CD4-positive, alpha-beta T cell (primary cell): ENCODE measurements at regions not wholly inside any gene's neighbourhood (a gene's known extent, or its start where the extent isn't known, plus 50 kb on each side); places are given as distances from the start of the nearest gene placed in this dataset.

Experiments
- ATAC-seq: fragments of 200-7000 bp; cut with Tn5 transposase; one replicate; pipeline ENCODE4 v1.10.0; 2022; ENCODE audit warnings: mild to moderate bottlenecking; ENCODE audit not compliant: poor library complexity
- CTCF ChIA-PET: fragments of 350-600 bp; sonication (Branson Sonifier 250); formaldehyde crosslinking; loops from one replicate; lab custom pipeline; 2021; ENCODE audit warnings: antibody characterized with exemption, inconsistent platforms; lab: Charles Lee
- POLR2A ChIA-PET: fragments of 350-600 bp; sonication (Branson Sonifier 250); formaldehyde crosslinking; loops from one replicate; lab custom pipeline; 2021; ENCODE audit warnings: antibody characterized with exemption, inconsistent platforms; lab: Charles Lee
- DNase-seq, 14 experiments: peaks; one replicate each; pipeline ENCODE4 v3.0.0-alpha.2; 2013 to 2020; ENCODE audit warnings: mixed read lengths in 2 of 14
- H3K27ac ChIP-seq, 2 donors: one replicate each; pipeline versions ENCODE4 v1.5.1 to v1.7.0; 2013; ENCODE audit warnings: low read length in 2 of 2, low read depth in 1 of 2, mild to moderate bottlenecking in 1 of 2
- H3K27me3 ChIP-seq, 2 experiments: 1 replicate in 1 of 2; 2 replicates in 1 of 2; pipeline versions ENCODE4 v1.6.1 to v1.7.0; 2013; ENCODE audit warnings: low read length in 2 of 2, control low read depth in 1 of 2, mild to moderate bottlenecking in 1 of 2, moderate library complexity in 1 of 2; ENCODE audit not compliant: insufficient read depth in 2 of 2, control insufficient read depth in 1 of 2
- H3K36me3 ChIP-seq: one replicate; pipeline ENCODE4 v1.6.1; 2013; ENCODE audit warnings: low read length, control low read depth; ENCODE audit not compliant: insufficient read depth
- H3K4me1 ChIP-seq: one replicate; pipeline ENCODE4 v1.6.1; 2013; ENCODE audit warnings: low read length, control low read depth; ENCODE audit not compliant: insufficient read depth
- H3K4me3 ChIP-seq: one replicate; pipeline ENCODE4 v1.5.1; 2013; ENCODE audit warnings: mild to moderate bottlenecking, low read length, moderate library complexity
- H3K9me3 ChIP-seq, 2 experiments: 1 replicate in 1 of 2; 2 replicates in 1 of 2; pipeline versions ENCODE4 v1.6.1 to v1.7.0; 2013; ENCODE audit warnings: low read length in 2 of 2, mild to moderate bottlenecking in 2 of 2, control low read depth in 1 of 2, moderate library complexity in 1 of 2; ENCODE audit not compliant: control insufficient read depth in 1 of 2, insufficient read depth in 1 of 2
- H3K27ac Mint-ChIP-seq: one replicate; pipeline ENCODE4 v1.8.0; 2020; ENCODE audit warnings: mixed read lengths
- H3K27me3 Mint-ChIP-seq: one replicate; pipeline ENCODE4 v1.8.0; 2021; ENCODE audit warnings: mixed read lengths
- H3K36me3 Mint-ChIP-seq: one replicate; pipeline ENCODE4 v1.8.0; 2021; ENCODE audit warnings: low read depth, mixed read lengths
- H3K4me1 Mint-ChIP-seq: one replicate; pipeline ENCODE4 v1.8.0; 2021; ENCODE audit warnings: low read depth, mixed read lengths
- H3K4me3 Mint-ChIP-seq: one replicate; pipeline ENCODE4 v1.8.0; 2020; ENCODE audit warnings: mild to moderate bottlenecking, mixed read lengths
- H3K9me3 Mint-ChIP-seq: one replicate; pipeline ENCODE4 v1.8.0; 2020; ENCODE audit warnings: mixed read lengths
- CTCF ChIP-seq: fragments of 200-600 bp; IDR thresholded peaks from one replicate; pipeline ENCODE4 v1.8.0; 2022; ENCODE audit warnings: antibody characterized with exemption, mild to moderate bottlenecking
- intact Hi-C, 2 experiments: fragments of 100-400 bp; cut with DNase I in 1 of 2; cut with micrococcal nuclease in 1 of 2; formaldehyde crosslinking; loops; one replicate each; pipeline versions ENCODE4 v1.15.1 to v1.9.0; 2023 to 2025; cut with DNase I, micrococcal nuclease

- Mint-ChIP-seq H3K36me3 (no peaks in the 10 kb centered on the region), H3K27me3 (no peaks in the 10 kb centered on the region), H3K4me1 (no peaks in the 10 kb centered on the region), H3K9me3 (peaks cover 2% of the 10 kb centered on the region), H3K4me3 (no peak overlapping the region), H3K27ac (no peak overlapping the region)
- Histone ChIP-seq H3K4me1 (no peaks in the 10 kb centered on the region), H3K36me3 (no peaks in the 10 kb centered on the region), H3K9me3 (peaks cover 0 to 3% of the 10 kb centered on the region in 2 experiments), H3K27me3 (no peaks in the 10 kb centered on the region), H3K4me3 (no peak overlapping the region), H3K27ac (no peak overlapping the region)
- ATAC-seq = no peak
- intact Hi-C loops = no loop called here
- TF ChIP-seq CTCF = no peak
- ChIA-PET CTCF (no interaction called here), POLR2A (no interaction called here)
- no peak for DNase-seq
Measured at GRCh38 chr3:182185313-182185712, 473.6 kb downstream of the SOX2 start.

GRCh38 chr3:182190056-182190455, 478.3 kb downstream of the SOX2 start:
- TF ChIP-seq CTCF = no peak
- ATAC-seq = no peak
- Histone ChIP-seq H3K9me3 (no peaks in the 10 kb centered on the region), H3K27ac (no peak overlapping the region), H3K36me3 (no peaks in the 10 kb centered on the region), H3K4me3 (no peak overlapping the region), H3K4me1 (no peaks in the 10 kb centered on the region), H3K27me3 (no peaks in the 10 kb centered on the region)
- no peak for DNase-seq
- Mint-ChIP-seq H3K4me3 (no peak overlapping the region), H3K4me1 (no peaks in the 10 kb centered on the region), H3K27ac (no peak overlapping the region), H3K36me3 (no peaks in the 10 kb centered on the region), H3K27me3 (no peaks in the 10 kb centered on the region), H3K9me3 (no peaks in the 10 kb centered on the region)
- CTCF ChIA-PET = no interaction called here
- POLR2A ChIA-PET = no interaction called here
- intact Hi-C loops = no loop called here

GRCh38 chr3:182198345-182198744, 486.6 kb downstream of the SOX2 start:
- no peak for TF ChIP-seq CTCF
- Histone ChIP-seq H3K27me3 (no peaks in the 10 kb centered on the region), H3K4me1 (no peaks in the 10 kb centered on the region), H3K4me3 (no peak overlapping the region), H3K36me3 (no peaks in the 10 kb centered on the region), H3K27ac (no peak overlapping the region), H3K9me3 (peaks cover 0 to 2% of the 10 kb centered on the region in 2 experiments)
- ATAC-seq (no peak), DNase-seq (no peak)
- Mint-ChIP-seq H3K36me3 (no peaks in the 10 kb centered on the region), H3K4me1 (no peaks in the 10 kb centered on the region), H3K9me3 (no peaks in the 10 kb centered on the region), H3K27me3 (no peaks in the 10 kb centered on the region), H3K4me3 (no peak overlapping the region), H3K27ac (no peak overlapping the region)
- CTCF ChIA-PET = no interaction called here
- POLR2A ChIA-PET = no interaction called here
- intact Hi-C loops = no loop called here
